M059J (cell line): ENCODE measurements at regions not wholly inside any gene's neighbourhood (a gene's known extent, or its start where the extent isn't known, plus 50 kb on each side); places are given as distances from the start of the nearest gene placed in this dataset.
A peak's percentile ranks its signal among the peaks of the same experiment; 100 is the strongest.

Experiments
- DNase-seq: peaks from one replicate; pipeline ENCODE4 v3.0.0-alpha.2; 2012; ENCODE audit warnings: low read depth

DNA sequence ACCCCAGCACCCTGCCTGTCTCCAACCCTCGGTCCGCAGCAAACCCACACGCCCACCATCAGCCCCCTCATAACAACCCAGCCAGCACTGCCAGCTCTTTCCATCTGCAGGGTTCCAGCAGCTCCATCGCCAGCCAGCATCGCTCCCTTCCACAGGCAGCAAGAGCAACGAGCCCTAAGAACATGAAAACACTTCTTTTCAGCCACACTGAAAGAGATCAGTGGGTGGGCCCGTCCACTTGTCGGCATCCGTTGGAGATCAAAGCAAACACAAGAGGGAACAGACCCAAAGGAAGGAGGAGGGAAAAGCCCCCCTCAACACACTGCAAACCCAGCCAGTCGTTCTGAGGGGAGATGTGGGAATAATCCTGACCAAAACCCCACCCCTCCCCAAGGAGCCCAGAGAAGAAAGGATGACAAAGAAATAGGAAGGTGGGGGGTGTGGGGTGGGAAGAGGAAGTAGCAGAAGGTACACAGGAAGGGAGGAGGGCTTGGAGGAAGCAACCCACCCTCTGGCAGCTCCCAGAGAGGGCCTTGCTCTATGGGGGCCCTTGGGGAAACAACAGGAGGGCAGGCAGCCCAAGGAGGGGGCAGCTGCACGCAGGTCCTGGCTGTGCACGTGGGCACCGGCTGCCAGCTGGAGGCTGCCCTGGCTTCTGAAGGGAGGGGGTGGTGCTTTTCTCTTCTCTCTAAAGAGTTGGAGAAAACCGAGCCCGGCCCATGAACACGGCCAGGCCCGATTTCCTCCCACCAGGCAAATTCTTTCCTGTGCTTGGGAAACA is 473.6 kb upstream of the PROK2 start:
- DNase-seq: no peak

DNA sequence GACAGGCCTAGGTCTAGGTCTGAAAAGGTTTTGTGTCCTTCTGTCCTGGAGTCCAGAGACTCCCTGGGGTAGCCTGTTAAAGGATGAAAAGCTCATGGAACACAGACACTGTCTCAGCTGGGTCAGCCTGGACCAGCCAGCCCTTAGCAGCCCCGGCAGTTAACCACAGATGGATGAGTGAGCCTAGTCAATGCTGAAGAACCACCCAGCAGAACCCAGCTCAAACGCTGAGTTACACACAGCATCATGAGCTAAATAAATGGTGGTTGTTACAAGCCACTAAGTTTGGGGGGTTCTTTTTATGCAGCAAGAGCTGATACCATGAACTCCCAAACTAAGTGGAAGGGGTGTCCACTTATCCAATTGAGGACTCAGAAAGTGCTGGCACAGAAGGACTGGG is 472.8 kb upstream of the PROK2 start:
- no peak for DNase-seq

GRCh38 chr3:72257203-72257602 is 472.3 kb upstream of the PROK2 start:
- DNase-seq: no peak

GRCh38 chr3:72256716-72257115 is 471.8 kb upstream of the PROK2 start:
- no peak for DNase-seq

GRCh38 chr3:72255791-72256559 is 471.0 kb upstream of the PROK2 start:
- peak; percentile 40 for DNase-seq

GRCh38 chr3:72255191-72255590 is 470.2 kb upstream of the PROK2 start:
- no peak for DNase-seq

DNA sequence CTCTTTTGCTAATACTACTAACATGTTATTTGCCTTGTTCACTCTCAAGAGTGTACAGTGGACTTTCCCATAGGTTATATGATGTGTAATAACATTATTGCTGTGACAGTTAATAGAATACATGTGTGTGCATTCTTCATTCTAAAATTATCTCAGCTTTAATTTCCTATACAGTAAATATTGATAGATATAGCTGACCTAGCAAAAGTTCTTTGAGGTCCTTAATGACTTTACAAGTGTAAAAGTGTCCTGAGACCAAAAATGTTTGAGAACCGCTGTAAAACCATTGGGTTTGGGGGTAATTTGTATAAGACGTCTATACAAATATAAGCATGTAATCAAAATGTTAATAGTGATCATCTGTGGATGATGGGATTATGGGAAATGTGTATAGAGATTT is 469.5 kb upstream of the PROK2 start:
- DNase-seq: no peak

DNA sequence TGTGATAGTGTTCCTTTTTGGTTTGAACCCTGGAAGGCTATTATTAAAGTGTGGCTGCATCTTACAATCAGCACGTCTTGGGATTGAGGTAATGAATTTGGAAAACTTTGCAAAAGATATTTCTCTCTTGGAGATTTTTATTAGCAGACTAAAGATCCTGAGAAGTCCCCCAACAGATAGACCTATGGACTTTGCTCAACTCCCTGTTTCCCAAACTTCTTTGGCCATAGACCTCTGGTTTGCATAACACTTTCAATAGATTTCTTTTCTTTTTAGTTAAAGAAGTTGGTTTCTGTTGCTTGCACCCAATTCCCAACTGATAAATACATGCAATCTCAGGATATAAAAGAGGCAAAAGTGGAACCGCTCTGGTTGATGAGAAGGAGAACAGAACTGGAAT is 465.8 kb upstream of the PROK2 start:
- DNase-seq: no peak

- DNase-seq: no peak
Measured at GRCh38 chr3:72248869-72249268, 463.9 kb upstream of the PROK2 start.

DNA sequence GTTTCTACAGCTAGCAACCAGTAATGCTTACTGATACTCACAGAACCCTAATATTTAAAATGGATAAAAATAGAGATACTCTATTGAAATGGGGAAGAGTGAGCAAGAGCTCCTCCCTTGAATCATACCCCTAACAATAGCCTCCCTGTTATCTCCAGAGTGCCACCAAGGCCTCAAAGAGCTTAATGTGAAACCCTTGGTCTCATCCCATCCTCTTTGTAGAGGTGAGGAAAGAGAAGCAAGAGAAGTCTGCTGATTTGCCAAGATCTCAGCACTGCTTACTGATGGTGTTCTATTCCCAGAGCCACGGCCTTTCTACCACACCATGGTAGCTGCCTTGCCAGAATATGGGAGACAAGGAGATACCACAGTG is 463.4 kb upstream of the PROK2 start:
- no peak for DNase-seq

DNA sequence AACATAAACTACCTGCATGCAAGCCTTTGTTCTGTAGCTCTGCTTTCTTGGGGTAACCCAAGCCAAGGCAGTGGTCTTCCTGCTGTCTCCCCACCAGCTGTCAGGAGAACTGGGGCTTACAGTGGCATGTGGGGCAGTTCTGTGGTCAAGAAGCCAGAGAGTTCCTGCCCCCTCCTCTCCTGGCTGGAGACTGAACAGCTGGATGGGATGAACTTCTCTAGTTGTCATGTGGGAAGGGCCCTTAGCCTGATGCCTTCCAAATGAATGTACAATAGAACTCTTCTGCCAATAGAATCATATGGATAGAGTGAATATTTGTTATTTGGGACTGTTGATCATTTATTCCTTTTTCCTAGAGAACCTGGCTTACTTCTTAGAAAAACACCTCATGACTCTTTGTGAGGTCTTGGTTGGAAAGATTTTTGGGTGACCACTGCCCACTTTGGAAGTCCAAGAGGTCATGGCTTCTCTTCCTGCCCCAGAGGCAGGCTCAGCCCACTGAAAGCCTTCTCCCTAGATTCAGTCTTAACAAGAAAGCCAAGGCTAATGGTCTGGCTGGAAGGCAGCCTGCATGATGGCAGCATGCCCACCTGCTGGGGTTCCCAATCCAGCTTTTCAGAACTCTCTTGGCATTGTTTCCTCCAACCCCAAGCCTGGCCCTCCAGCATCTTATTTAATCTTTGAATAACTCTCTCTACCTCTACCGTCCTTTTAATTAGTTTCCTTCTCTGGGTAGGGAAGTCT is 462.9 kb upstream of the PROK2 start:
- no peak for DNase-seq

DNA sequence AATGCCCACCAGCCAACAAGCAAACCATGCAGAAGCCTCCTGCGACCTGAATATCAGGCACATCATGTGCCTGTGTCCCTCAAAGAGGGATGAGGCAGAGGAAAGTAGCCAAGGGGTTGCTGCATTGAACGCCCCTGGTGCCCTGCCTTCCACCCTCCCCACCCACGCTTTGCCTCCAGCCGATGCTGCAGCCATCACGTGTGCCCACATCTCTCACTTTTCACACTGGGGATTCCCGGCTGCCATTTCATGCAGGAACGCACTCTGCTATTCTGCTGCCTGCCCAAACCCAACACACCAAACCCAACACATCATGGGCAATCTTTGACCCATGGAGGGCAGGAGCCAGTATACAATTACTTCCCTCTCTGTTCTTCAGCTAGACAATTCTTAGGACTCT is 462.2 kb upstream of the PROK2 start:
- DNase-seq: no peak

- no peak for DNase-seq
Measured at GRCh38 chr3:72246685-72247084, 461.7 kb upstream of the PROK2 start.

DNA sequence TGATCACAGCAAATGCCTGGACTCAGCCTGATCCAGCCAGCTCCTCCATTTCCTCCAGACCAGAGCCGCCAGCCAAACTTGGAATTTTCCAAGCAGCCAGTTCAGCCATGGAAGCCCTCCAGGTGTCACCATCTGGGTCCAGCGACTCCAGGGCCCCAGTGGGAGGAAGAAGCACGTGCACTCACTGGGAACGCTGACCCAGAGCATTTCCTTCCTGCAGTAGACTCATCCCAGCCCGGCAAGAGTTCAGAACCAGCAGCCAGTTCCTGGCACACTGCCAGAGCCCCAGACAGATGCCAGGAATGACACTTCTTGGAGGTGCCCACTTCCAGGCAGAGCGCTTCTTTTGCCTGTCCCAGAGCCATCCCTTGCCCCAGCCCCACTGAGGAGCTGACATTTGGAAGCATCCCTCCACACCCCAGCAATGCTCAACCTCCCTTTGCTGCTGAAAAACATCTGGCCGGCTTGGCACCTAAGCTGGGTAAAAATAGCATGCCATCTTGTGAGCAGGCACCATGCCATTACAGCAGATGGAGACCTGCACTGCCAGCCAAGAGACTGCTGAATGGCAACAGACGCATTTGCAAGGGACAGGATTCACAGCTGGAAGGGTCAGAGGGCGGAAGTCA is 460.3 kb upstream of the PROK2 start:
- peak; percentile 4 for DNase-seq

GRCh38 chr3:72244396-72244795 is 459.4 kb upstream of the PROK2 start:
- DNase-seq: no peak

DNA sequence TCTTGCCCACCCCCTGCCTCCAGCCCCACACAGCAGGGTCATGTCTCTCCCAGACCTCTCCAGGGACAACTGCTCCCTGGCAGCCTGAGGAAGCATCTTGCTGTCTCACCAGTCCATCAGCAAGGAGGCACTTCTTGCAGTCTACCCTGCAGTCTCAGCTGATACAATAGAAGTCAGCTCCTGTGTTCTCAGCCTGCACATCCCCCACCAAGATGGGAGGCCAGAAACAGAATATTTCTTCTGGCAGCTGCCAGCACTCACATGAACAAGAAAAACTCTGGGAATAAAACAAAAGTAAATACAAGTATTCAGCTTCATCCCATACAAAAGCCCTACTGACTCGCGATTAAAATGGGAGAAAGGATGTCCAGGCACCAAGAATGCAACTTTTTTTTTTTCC is 457.4 kb upstream of the PROK2 start:
- DNase-seq: no peak

DNA sequence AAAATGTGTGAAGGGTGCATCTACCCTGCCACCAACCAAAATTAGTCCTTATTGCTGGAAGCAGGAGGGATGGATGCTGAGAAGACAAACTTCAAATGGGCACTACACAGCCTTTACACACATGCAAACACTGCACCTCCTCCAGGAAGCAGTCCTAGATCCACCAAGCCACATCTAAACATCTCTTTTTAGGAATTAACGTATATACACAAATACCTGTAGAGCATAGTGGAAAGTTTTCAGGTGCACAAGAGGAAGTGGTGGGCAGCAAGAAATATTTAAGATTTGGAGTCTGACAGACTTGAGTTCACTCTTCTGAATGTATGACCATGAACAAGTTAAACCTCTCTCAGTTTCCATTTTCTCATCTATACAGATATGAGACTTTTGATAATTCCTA is 456.6 kb upstream of the PROK2 start:
- DNase-seq: no peak

DNA sequence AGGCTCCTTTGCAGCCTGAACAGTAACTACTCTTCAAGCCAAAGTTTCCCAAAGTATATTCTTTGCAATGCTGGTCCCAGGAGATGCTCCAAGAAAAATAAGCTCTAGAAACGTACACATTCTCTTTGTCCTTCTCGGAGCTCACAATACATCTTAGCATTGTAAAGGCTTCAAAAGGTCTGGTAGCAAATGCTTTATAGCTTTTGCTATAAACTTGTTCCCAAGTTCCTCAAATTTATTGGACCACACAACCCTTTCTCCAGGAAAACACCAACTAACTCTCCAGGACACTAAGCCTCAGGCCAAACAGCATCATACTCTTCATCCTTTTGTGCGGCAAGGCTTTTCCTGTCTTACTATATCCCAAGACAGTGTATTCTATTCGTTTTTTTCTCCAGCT is 455.6 kb upstream of the PROK2 start:
- no peak for DNase-seq

GRCh38 chr3:72238801-72239200 is 453.9 kb upstream of the PROK2 start:
- DNase-seq: no peak

GRCh38 chr3:72238010-72238691 is 453.2 kb upstream of the PROK2 start:
- DNase-seq: no peak

GRCh38 chr3:72237679-72238009 is 452.7 kb upstream of the PROK2 start:
- no peak for DNase-seq

GRCh38 chr3:72234391-72234790 is 449.4 kb upstream of the PROK2 start:
- DNase-seq: no peak
